ENCODE measurements at regions not wholly inside any gene's neighbourhood (a gene's known extent, or its start where the extent isn't known, plus 50 kb on each side); places are given as distances from the start of the nearest gene placed in this dataset.
"Not testable (repeated sequence)": the region's sequence is repeated elsewhere in the genome, so short reads cannot be mapped to it uniquely, and the experiment has no call there.

DNA sequence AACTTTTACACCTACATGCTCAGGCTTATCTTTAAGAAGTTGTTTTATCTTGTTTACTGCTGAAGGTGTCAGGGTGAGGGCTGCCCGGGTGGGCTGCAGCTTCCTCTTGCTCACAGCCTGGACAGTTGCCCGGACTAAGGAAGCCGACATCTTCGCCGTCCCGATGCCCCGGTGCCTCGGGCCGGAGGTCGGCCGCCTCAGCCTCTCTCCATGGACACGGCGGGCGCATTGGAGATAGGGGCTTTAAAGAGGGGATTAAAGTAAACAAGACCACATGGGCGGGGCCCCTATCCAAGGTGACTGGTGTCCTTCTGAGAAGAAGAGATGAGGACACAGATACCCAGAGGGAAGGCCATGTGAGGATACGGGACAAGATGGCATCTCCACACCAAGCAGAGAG is 200.4 kb upstream of the HS6ST1 start:
- TF ChIP-seq POLR2A, CTCF, EP300 (IDR thresholded peaks at IDR 0.05): not testable (repeated sequence)

Data from ovary (tissue), 3 donors.